Prostate gland (tissue), 2 donors: ENCODE measurements at regions not wholly inside any gene's neighbourhood (a gene's known extent, or its start where the extent isn't known, plus 50 kb on each side); places are given as distances from the start of the nearest gene placed in this dataset.

Source experiments
- DNase-seq: peaks from one replicate; pipeline ENCODE4 v3.0.0-alpha.2; 2019; ENCODE audit warnings: low spot score
- H3K27ac ChIP-seq, 2 donors: fragments of 200-600 bp; sonication (generic); 2 replicates each; pipeline ENCODE4 v1.5.1; 2017 to 2019
- H3K27me3 ChIP-seq: fragments of 200-600 bp; sonication (generic); replicated peaks from 2 replicates; pipeline ENCODE4 v1.5.1; 2019; ENCODE audit not compliant: insufficient read depth
- H3K36me3 ChIP-seq, 2 donors: fragments of 200-600 bp; sonication (generic); 1 replicate in 1 of 2; 2 replicates in 1 of 2; pipeline versions ENCODE4 v1.5.1 to v1.8.1; 2017 to 2019
- H3K4me1 ChIP-seq: fragments of 200-600 bp; sonication (generic); replicated peaks from 2 replicates; pipeline ENCODE4 v1.5.1; 2019
- H3K4me3 ChIP-seq, 2 donors: fragments of 200-600 bp; sonication (generic); 2 replicates each; pipeline ENCODE4 v1.5.1; 2017 to 2019
- H3K9me3 ChIP-seq: fragments of 200-600 bp; sonication (generic); 2 replicates; pipeline ENCODE4 v1.5.1; 2017
- CTCF ChIP-seq, 4 experiments: fragments of 200-600 bp in 2 of 4; fragments of 450-650 bp in 2 of 4; sonication (generic) in 2 of 4; IDR thresholded peaks; 1 replicate in 3 of 4; 2 replicates in 1 of 4; pipeline ENCODE4 v1.5.1; 2016 to 2019; ENCODE audit warnings: antibody characterized with exemption in 4 of 4, mild to moderate bottlenecking in 2 of 4, moderate library complexity in 2 of 4
- POLR2A ChIP-seq: fragments of 450-650 bp; IDR thresholded peaks from one replicate; pipeline ENCODE4 v1.6.1; 2016; ENCODE audit warnings: antibody characterized with exemption, mild to moderate bottlenecking
- POLR2AphosphoS5 ChIP-seq: sonication (generic); formaldehyde crosslinking; IDR thresholded peaks from one replicate; pipeline ENCODE4 v1.6.1; 2017; ENCODE audit warnings: antibody characterized with exemption
- WGBS: methylation state at CpG from one replicate; pipeline ENCODE4 v1.1.5; 2018; 5-methylcytosine and 5-hydroxymethylcytosine counted together
- intact Hi-C: fragments of 100-400 bp; cut with DNase I; formaldehyde crosslinking; loops from one replicate; pipeline ENCODE4 v1.14.2; 2022

GRCh38 chr11:91876746-91877145 lies 347.9 kb upstream of the FAT3 start:
- intact Hi-C loops = no loop called here

GRCh38 chr11:91872243-91872642 lies 352.4 kb upstream of the FAT3 start:
- Histone ChIP-seq H3K27me3 (no peaks in the 10 kb centered on the region), H3K36me3 (no peaks in the 10 kb centered on the region), H3K4me1 (no peaks in the 10 kb centered on the region), H3K27ac (no peak overlapping the region), H3K9me3 (no peaks in the 10 kb centered on the region), H3K4me3 (no peak overlapping the region)
- intact Hi-C loops = no loop called here
- WGBS = 80% methylated on average over 5 of the region's 5 CpGs
- no peak for TF ChIP-seq POLR2AphosphoS5
- no peak for TF ChIP-seq POLR2A
- TF ChIP-seq CTCF (IDR thresholded peaks at IDR 0.05) = no peak
- no peak for DNase-seq

More at GRCh38 chr11:91876746-91877145, 347.9 kb upstream of the FAT3 start:
- no peaks in the 10 kb centered on the region for H3K36me3 ChIP-seq
- no peaks in the 10 kb centered on the region for H3K4me1 ChIP-seq
- H3K27ac ChIP-seq = no peak overlapping the region
- H3K27me3 ChIP-seq = no peaks in the 10 kb centered on the region
- 67% methylated on average over 2 of the region's 2 CpGs for WGBS
- H3K4me3 ChIP-seq = no peak overlapping the region
- H3K9me3 ChIP-seq = no peaks in the 10 kb centered on the region
- DNase-seq = no peak
- TF ChIP-seq POLR2AphosphoS5 (no peak), CTCF (IDR thresholded peaks at IDR 0.05) (no peak), POLR2A (no peak)

GRCh38 chr11:91871791-91872190 lies 352.8 kb upstream of the FAT3 start:
- H3K4me3 ChIP-seq = no peak overlapping the region
- no peak for TF ChIP-seq POLR2A
- TF ChIP-seq POLR2AphosphoS5 = no peak
- no peak for TF ChIP-seq CTCF (IDR thresholded peaks at IDR 0.05)
- no peak for DNase-seq
- 30% methylated on average over 1 of the region's 1 CpG for WGBS
- intact Hi-C loops = no loop called here
- no peaks in the 10 kb centered on the region for H3K9me3 ChIP-seq
- H3K36me3 ChIP-seq = no peaks in the 10 kb centered on the region
- no peak overlapping the region for H3K27ac ChIP-seq
- H3K27me3 ChIP-seq = no peaks in the 10 kb centered on the region
- H3K4me1 ChIP-seq = no peaks in the 10 kb centered on the region

- no peak for DNase-seq
- H3K36me3 ChIP-seq = no peaks in the 10 kb centered on the region
- H3K9me3 ChIP-seq = no peaks in the 10 kb centered on the region
- H3K4me3 ChIP-seq = no peak overlapping the region
- WGBS = 86% methylated on average over 2 of the region's 2 CpGs
- no peak for TF ChIP-seq CTCF (IDR thresholded peaks at IDR 0.05)
- no peak for TF ChIP-seq POLR2A
- TF ChIP-seq POLR2AphosphoS5 = no peak
- H3K27ac ChIP-seq = no peak overlapping the region
- H3K27me3 ChIP-seq = no peaks in the 10 kb centered on the region
- H3K4me1 ChIP-seq = no peaks in the 10 kb centered on the region
- intact Hi-C loops = no loop called here
Observed at GRCh38 chr11:91871048-91871447, 353.6 kb upstream of the FAT3 start.

GRCh38 chr11:91869686-91870085 lies 354.9 kb upstream of the FAT3 start:
- no peak overlapping the region for H3K4me3 ChIP-seq
- 13% methylated on average over 2 of the region's 2 CpGs for WGBS
- no peaks in the 10 kb centered on the region for H3K36me3 ChIP-seq
- H3K27ac ChIP-seq = no peak overlapping the region
- no peaks in the 10 kb centered on the region for H3K27me3 ChIP-seq
- no peak for TF ChIP-seq POLR2AphosphoS5
- no peak for TF ChIP-seq CTCF (IDR thresholded peaks at IDR 0.05)
- TF ChIP-seq POLR2A = no peak
- intact Hi-C loops = no loop called here
- H3K9me3 ChIP-seq = no peaks in the 10 kb centered on the region
- H3K4me1 ChIP-seq = no peaks in the 10 kb centered on the region
- DNase-seq = no peak
